GM12878 (cell line): ENCODE measurements at regions not wholly inside any gene's neighbourhood (a gene's known extent, or its start where the extent isn't known, plus 50 kb on each side); places are given as distances from the start of the nearest gene placed in this dataset.

Experiments used
- ATAC-seq: fragments of 200-7000 bp; cut with Tn5 transposase; 3 replicates; pipeline ENCODE4 v1.9.1; 2020; ENCODE audit warnings: mild to moderate bottlenecking, moderate library complexity
- BruUV-seq: library from RNA; stranded (reverse); fragments of 400-500 nt; replicated peaks from 2 replicates; lab custom pipeline; 2021; lab: Mats Ljungman, UMichigan
- CTCF ChIA-PET: fragments of 300-600 bp; sonication (Branson Sonifier 250); formaldehyde crosslinking; extraction: SDS; loops from one replicate; lab custom pipeline; 2021; ENCODE audit warnings: inconsistent platforms; lab: Yijun Ruan, JAX
- POLR2A ChIA-PET: fragments of 350-600 bp; formaldehyde crosslinking; extraction: SDS; loops from one replicate; lab custom pipeline; 2021; ENCODE audit warnings: inconsistent platforms; lab: Charles Lee
- RAD21 ChIA-PET: fragments of 300-600 bp; sonication (Branson Sonifier 250); formaldehyde crosslinking; loops from one replicate; lab custom pipeline; 2023; ENCODE audit warnings: antibody characterized with exemption; ENCODE audit not compliant: unreplicated experiment; lab: Charles Lee
- SMC1A ChIA-PET: fragments of 300-600 bp; sonication (Branson Sonifier 250); formaldehyde crosslinking; loops from one replicate; lab custom pipeline; 2023; ENCODE audit not compliant: unreplicated experiment, uncharacterized antibody; lab: Charles Lee
- DNase-seq: peaks from one replicate; pipeline ENCODE4 v3.0.0-alpha.2; 2011; ENCODE audit warnings: low read depth, low spot score
- FAIRE-seq: peaks from 3 replicates; lab custom pipeline; 2011; peaks lifted over from hg19 to GRCh38; lab: Jason Lieb, UNC
- H2AFZ ChIP-seq: 2 replicates; pipeline ENCODE4 v1.6.0; 2011; ENCODE audit warnings: low read depth, low read length, control low read depth; ENCODE audit not compliant: control insufficient read depth
- H3K27ac ChIP-seq: 2 replicates; pipeline ENCODE4 v1.5.1; 2011; ENCODE audit warnings: control low read depth; ENCODE audit not compliant: control insufficient read depth, insufficient read depth
- H3K27me3 ChIP-seq, 2 experiments: replicated peaks in 1 of 2; 2 replicates each; pipeline versions ENCODE4 v1.6.0 to v1.6.1; 2011; ENCODE audit warnings: low read length in 1 of 2; ENCODE audit not compliant: control insufficient read depth in 2 of 2, insufficient read depth in 2 of 2
- H3K36me3 ChIP-seq, 2 experiments: 2 replicates each; pipeline ENCODE4 v1.5.1; 2011; ENCODE audit warnings: low read length in 1 of 2; ENCODE audit not compliant: control insufficient read depth in 2 of 2, insufficient read depth in 2 of 2
- H3K4me1 ChIP-seq: 2 replicates; pipeline ENCODE4 v1.6.1; 2011; ENCODE audit warnings: mild to moderate bottlenecking, low read length, moderate library complexity, mixed read lengths; ENCODE audit not compliant: control insufficient read depth, insufficient read depth
- H3K4me2 ChIP-seq: 2 replicates; pipeline ENCODE4 v1.6.0; 2011; ENCODE audit warnings: control low read depth; ENCODE audit not compliant: control insufficient read depth, insufficient read depth
- H3K4me3 ChIP-seq: fragments of 200-600 bp; sonication (generic); 2 replicates; pipeline ENCODE4 v1.5.1; 2016
- H3K79me2 ChIP-seq: 2 replicates; pipeline ENCODE4 v1.6.0; 2011; ENCODE audit warnings: low read length; ENCODE audit not compliant: control insufficient read depth, insufficient read depth
- H3K9ac ChIP-seq: 2 replicates; pipeline ENCODE4 v1.8.0; 2011; ENCODE audit warnings: low read length, control low read depth, mixed read lengths; ENCODE audit not compliant: control insufficient read depth, insufficient read depth
- H3K9me3 ChIP-seq: replicated peaks from 3 replicates; pipeline ENCODE4 v1.5.1; 2011; ENCODE audit warnings: mild to moderate bottlenecking, low read length; ENCODE audit not compliant: control insufficient read depth, insufficient read depth
- H4K20me1 ChIP-seq: 2 replicates; pipeline ENCODE4 v1.6.0; 2011; ENCODE audit not compliant: control insufficient read depth, insufficient read depth
- BCL11A ChIP-seq: IDR thresholded peaks from 2 replicates; pipeline ENCODE4 v1.6.1; 2011; ENCODE audit warnings: low read depth, low read length
- BHLHE40 ChIP-seq, 2 experiments: fragments of 450-650 bp in 1 of 2; IDR thresholded peaks; 2 replicates each; pipeline ENCODE4 v1.6.1; 2011 to 2017; ENCODE audit warnings: low read depth in 2 of 2, borderline replicate concordance in 1 of 2, improper control_type of control experiment in 1 of 2, low read length in 1 of 2, mild to moderate bottlenecking in 1 of 2
- CEBPB ChIP-seq, 2 experiments: fragments of 150-350 bp in 1 of 2; IDR thresholded peaks; 2 replicates each; pipeline ENCODE4 v1.6.1; 2012 to 2014; ENCODE audit warnings: low read depth in 2 of 2, low read length in 2 of 2, borderline replicate concordance in 1 of 2, inconsistent platforms in 1 of 2
- FOXK2 ChIP-seq: fragments of 450-650 bp; IDR thresholded peaks from 2 replicates; pipeline ENCODE4 v1.6.1; 2017; ENCODE audit warnings: mild to moderate bottlenecking, moderate library complexity
- GATAD2B ChIP-seq: fragments of 450-650 bp; conservative IDR thresholded peaks from 2 replicates; pipeline ENCODE4 v1.6.1; 2017; ENCODE audit warnings: low read depth, mild to moderate bottlenecking, moderate library complexity
- NFIC ChIP-seq: IDR thresholded peaks from 2 replicates; pipeline ENCODE4 v1.6.1; 2012; ENCODE audit warnings: low read depth, mild to moderate bottlenecking, inconsistent platforms, low read length, moderate library complexity
- NR2C2 ChIP-seq: IDR thresholded peaks from 2 replicates; pipeline ENCODE4 v1.6.1; 2011; ENCODE audit warnings: borderline replicate concordance, low read depth; ENCODE audit not compliant: control insufficient read depth, insufficient read length
- NRF1 ChIP-seq: conservative IDR thresholded peaks from 2 replicates; pipeline ENCODE4 v1.6.1; 2011; ENCODE audit warnings: mild to moderate bottlenecking, low read depth, low read length, improper control_type of control experiment
- POLR2AphosphoS2 ChIP-seq: IDR thresholded peaks from 2 replicates; pipeline ENCODE4 v1.6.1; 2011; ENCODE audit warnings: low read depth, mild to moderate bottlenecking, low read length, improper control_type of control experiment, moderate library complexity
- SMAD5 ChIP-seq: IDR thresholded peaks from 2 replicates; pipeline ENCODE4 v1.6.1; 2016; ENCODE audit warnings: antibody characterized with exemption, low read depth
- SPI1 ChIP-seq: IDR thresholded peaks from 2 replicates; pipeline ENCODE4 v1.6.1; 2011; ENCODE audit warnings: low read depth, mild to moderate bottlenecking, low read length, moderate library complexity, borderline replicate concordance; ENCODE audit not compliant: insufficient read depth
- TBL1XR1 ChIP-seq: IDR thresholded peaks from 2 replicates; pipeline ENCODE4 v1.6.1; 2012; ENCODE audit warnings: low read depth, low read length, improper control_type of control experiment
- WGBS: methylation state at CpG from one replicate; pipeline ENCODE4 v1.1.6; 2016; ENCODE audit warnings: low lambda C conversion rate; ENCODE audit not compliant: insufficient replicate concordance, insufficient coverage; ENCODE audit errors: missing lambda C conversion rate; 5-methylcytosine and 5-hydroxymethylcytosine counted together
- in situ Hi-C: fragments of 300-500 bp; cut with MboI; formaldehyde crosslinking; loops from 9 replicates; pipeline ENCODE4 v1.14.3; 2018; ENCODE audit warnings: mixed read lengths
- intact Hi-C: fragments of 100-400 bp; cut with micrococcal nuclease; formaldehyde crosslinking; loops from one replicate; pipeline ENCODE4 v1.14.2; 2022; ENCODE audit not compliant: unreplicated experiment
- TF ChIP-seq, protein P1 (sequence below): fragments of 450-650 bp; IDR thresholded peaks from 2 replicates; pipeline ENCODE4 v1.6.1; 2018; ENCODE audit warnings: borderline replicate concordance, mild to moderate bottlenecking; ENCODE audit not compliant: partially characterized antibody
- TF ChIP-seq, protein P2 (sequence below): IDR thresholded peaks from 2 replicates; pipeline ENCODE4 v1.6.1; 2011; ENCODE audit warnings: borderline replicate concordance, low read depth, mild to moderate bottlenecking, moderate library complexity, low read length; ENCODE audit not compliant: insufficient read depth, poor library complexity, severe bottlenecking

DNA sequence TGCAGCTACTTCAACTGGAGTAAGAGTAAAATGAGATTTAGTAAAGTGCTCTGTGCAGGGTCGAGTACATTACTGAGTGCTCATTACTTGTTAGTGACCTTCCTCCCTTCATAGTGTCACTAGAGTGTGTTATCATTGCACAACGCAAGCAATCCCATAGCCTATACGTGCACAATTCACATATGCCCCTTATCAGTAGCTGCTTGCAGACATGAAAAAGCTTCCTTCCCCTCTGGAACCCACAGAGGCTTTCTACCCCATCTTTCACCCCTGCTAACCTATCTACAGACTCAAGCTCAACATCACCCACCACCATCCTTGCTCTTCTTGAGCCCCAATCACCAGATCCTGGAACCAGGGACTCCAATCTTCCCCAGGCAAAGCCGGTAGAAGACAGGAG, 59.3 kb downstream of the C7orf25 start:
- CTCF ChIA-PET, result interaction anchor here (1.1 to 1.4 kb wide), 4 partner anchors 9 to 912 kb away, joined by 3 to 7 read pairs (median 3); no protein-coding TSS in a partner anchor

More for the DNA sequence above, 59.3 kb downstream of the C7orf25 start:
- ChIA-PET SMC1A (interaction anchor here (1.3 kb wide), 1 partner anchor 12 kb away, joined by 4 read pairs; no protein-coding TSS in a partner anchor), RAD21 (no interaction called here), POLR2A (no interaction called here)
- H3K4me2 ChIP-seq, result no peak overlapping the region
- no peaks in the 10 kb centered on the region for H3K79me2 ChIP-seq
- no peak for ATAC-seq
- TF ChIP-seq BCL11A (no peak), TBL1XR1 (no peak), POLR2AphosphoS2 (no peak), SPI1 (no peak), FOXK2 (no peak), CEBPB (IDR thresholded peaks at IDR 0.05; ENCODE audit: borderline replicate concordance in 1 of 2, low read depth in 2 of 2, low read length in 2 of 2) (no peak), SMAD5 (no peak), GATAD2B (no peak), BHLHE40 (IDR thresholded peaks at IDR 0.05; ENCODE audit: borderline replicate concordance in 1 of 2, low read depth in 2 of 2, low read length in 1 of 2) (no peak), NR2C2 (no peak), NRF1 (no peak), NFIC (no peak)
- TF ChIP-seq, protein P1, sequence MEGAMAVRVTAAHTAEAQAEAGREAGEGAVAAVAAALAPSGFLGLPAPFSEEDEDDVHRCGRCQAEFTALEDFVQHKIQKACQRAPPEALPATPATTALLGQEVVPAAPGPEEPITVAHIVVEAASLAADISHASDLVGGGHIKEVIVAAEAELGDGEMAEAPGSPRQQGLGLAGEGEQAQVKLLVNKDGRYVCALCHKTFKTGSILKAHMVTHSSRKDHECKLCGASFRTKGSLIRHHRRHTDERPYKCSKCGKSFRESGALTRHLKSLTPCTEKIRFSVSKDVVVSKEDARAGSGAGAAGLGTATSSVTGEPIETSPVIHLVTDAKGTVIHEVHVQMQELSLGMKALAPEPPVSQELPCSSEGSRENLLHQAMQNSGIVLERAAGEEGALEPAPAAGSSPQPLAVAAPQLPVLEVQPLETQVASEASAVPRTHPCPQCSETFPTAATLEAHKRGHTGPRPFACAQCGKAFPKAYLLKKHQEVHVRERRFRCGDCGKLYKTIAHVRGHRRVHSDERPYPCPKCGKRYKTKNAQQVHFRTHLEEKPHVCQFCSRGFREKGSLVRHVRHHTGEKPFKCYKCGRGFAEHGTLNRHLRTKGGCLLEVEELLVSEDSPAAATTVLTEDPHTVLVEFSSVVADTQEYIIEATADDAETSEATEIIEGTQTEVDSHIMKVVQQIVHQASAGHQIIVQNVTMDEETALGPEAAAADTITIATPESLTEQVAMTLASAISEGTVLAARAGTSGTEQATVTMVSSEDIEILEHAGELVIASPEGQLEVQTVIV, result no peak
- TF ChIP-seq, protein P2, sequence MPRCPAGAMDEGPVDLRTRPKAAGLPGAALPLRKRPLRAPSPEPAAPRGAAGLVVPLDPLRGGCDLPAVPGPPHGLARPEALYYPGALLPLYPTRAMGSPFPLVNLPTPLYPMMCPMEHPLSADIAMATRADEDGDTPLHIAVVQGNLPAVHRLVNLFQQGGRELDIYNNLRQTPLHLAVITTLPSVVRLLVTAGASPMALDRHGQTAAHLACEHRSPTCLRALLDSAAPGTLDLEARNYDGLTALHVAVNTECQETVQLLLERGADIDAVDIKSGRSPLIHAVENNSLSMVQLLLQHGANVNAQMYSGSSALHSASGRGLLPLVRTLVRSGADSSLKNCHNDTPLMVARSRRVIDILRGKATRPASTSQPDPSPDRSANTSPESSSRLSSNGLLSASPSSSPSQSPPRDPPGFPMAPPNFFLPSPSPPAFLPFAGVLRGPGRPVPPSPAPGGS, result no peak
- H3K9ac ChIP-seq, result no peak overlapping the region
- no TSS peak for BruUV-seq
- H3K27me3 ChIP-seq, result no peaks in the 10 kb centered on the region; a peak in 1 of 4 replicates
- no peak overlapping the region for H2AFZ ChIP-seq
- H3K27ac ChIP-seq, result no peak overlapping the region
- DNase-seq, result no peak
- H3K36me3 ChIP-seq, result no peaks in the 10 kb centered on the region
- no peaks in the 10 kb centered on the region for H4K20me1 ChIP-seq
- no peak for FAIRE-seq
- in situ Hi-C loops, result no loop called here
- WGBS, result 0% methylated on average over 4 of the region's 4 CpGs
- H3K4me3 ChIP-seq, result no peak overlapping the region
- intact Hi-C loops, result no loop called here
- no peaks in the 10 kb centered on the region for H3K9me3 ChIP-seq
- no peaks in the 10 kb centered on the region for H3K4me1 ChIP-seq
